SK-N-SH (cell line): ENCODE measurements at regions not wholly inside any gene's neighbourhood (a gene's known extent, or its start where the extent isn't known, plus 50 kb on each side); places are given as distances from the start of the nearest gene placed in this dataset.

ENCODE experiments used
- FOXM1 ChIP-seq: IDR thresholded peaks from 2 replicates; pipeline ENCODE4 v1.4.0; 2012; ENCODE audit warnings: low read depth, mild to moderate bottlenecking
- TAF1 ChIP-seq: IDR thresholded peaks from 2 replicates; pipeline ENCODE4 v1.6.1; 2012; ENCODE audit warnings: low read depth, mild to moderate bottlenecking, low read length, moderate library complexity, borderline replicate concordance
- TF ChIP-seq, protein P1 (sequence below): IDR thresholded peaks from 2 replicates; pipeline ENCODE4 v1.4.0; 2012; ENCODE audit warnings: low read depth, borderline replicate concordance

DNA sequence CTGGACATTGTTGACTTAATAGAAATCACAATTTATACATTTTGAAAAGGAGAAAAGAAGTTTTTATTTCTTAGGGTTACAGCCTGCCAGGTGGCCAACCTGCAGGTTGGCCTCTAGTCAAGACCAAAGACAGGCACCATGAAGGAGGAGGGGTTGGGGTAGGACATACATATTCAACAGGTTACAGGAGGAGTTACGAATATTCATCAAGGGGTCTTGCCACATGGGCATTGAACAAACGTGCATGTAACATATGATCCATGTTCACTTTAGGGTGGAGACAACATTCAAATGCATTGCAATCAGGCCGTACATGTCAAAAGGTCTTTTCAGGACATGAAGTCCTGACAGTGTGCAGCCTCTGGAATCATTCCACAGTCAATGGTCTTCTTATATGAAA lies 246.2 kb upstream of the AKR1E2 start:
- TF ChIP-seq TAF1 (no peak), FOXM1 (no peak)
- TF ChIP-seq, protein P1, sequence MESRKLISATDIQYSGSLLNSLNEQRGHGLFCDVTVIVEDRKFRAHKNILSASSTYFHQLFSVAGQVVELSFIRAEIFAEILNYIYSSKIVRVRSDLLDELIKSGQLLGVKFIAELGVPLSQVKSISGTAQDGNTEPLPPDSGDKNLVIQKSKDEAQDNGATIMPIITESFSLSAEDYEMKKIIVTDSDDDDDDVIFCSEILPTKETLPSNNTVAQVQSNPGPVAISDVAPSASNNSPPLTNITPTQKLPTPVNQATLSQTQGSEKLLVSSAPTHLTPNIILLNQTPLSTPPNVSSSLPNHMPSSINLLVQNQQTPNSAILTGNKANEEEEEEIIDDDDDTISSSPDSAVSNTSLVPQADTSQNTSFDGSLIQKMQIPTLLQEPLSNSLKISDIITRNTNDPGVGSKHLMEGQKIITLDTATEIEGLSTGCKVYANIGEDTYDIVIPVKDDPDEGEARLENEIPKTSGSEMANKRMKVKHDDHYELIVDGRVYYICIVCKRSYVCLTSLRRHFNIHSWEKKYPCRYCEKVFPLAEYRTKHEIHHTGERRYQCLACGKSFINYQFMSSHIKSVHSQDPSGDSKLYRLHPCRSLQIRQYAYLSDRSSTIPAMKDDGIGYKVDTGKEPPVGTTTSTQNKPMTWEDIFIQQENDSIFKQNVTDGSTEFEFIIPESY = no peak
